Natural killer cell (primary cell): ENCODE measurements at regions not wholly inside any gene's neighbourhood (a gene's known extent, or its start where the extent isn't known, plus 50 kb on each side); places are given as distances from the start of the nearest gene placed in this dataset.
A peak's percentile ranks its signal among the peaks of the same experiment; 100 is the strongest.

ENCODE experiments used
- ATAC-seq, 3 donors: fragments of 150-1000 bp in 2 of 3; fragments of 200-7000 bp in 1 of 3; cut with Tn5 transposase; 1 replicate in 1 of 3; 2 replicates in 2 of 3; pipeline ENCODE4 v1.10.0; 2021; ENCODE audit warnings: mild to moderate bottlenecking in 2 of 3, moderate library complexity in 2 of 3
- DNase-seq, 2 donors: peaks; one replicate each; pipeline versions ENCODE4 v3.0.0 to v3.0.0-alpha.2; 2013 to 2021; ENCODE audit warnings: mixed read lengths in 1 of 2
- H3K27ac ChIP-seq: one replicate; pipeline ENCODE4 v1.5.1; 2013; ENCODE audit warnings: mild to moderate bottlenecking, low read length
- H3K27me3 ChIP-seq: one replicate; pipeline ENCODE4 v1.6.1; 2013; ENCODE audit warnings: low read length; ENCODE audit not compliant: control insufficient read depth, insufficient read depth
- H3K36me3 ChIP-seq: one replicate; pipeline ENCODE4 v1.6.1; 2013; ENCODE audit warnings: low read length; ENCODE audit not compliant: control insufficient read depth, insufficient read depth
- H3K4me1 ChIP-seq: one replicate; pipeline ENCODE4 v1.6.1; 2013; ENCODE audit warnings: low read length; ENCODE audit not compliant: control insufficient read depth, insufficient read depth
- H3K4me3 ChIP-seq: one replicate; pipeline ENCODE4 v1.5.1; 2013; ENCODE audit warnings: low read length
- H3K9me3 ChIP-seq: one replicate; pipeline ENCODE4 v1.6.1; 2013; ENCODE audit warnings: low read length; ENCODE audit not compliant: control insufficient read depth, insufficient read depth
- H3K27ac Mint-ChIP-seq, 2 donors: one replicate each; pipeline ENCODE4 v1.8.0; 2022; ENCODE audit warnings: mild to moderate bottlenecking in 2 of 2, mixed read lengths in 2 of 2, moderate library complexity in 1 of 2
- H3K27me3 Mint-ChIP-seq, 2 donors: one replicate each; pipeline ENCODE4 v1.8.0; 2022; ENCODE audit warnings: low read depth in 2 of 2, mixed read lengths in 2 of 2
- H3K36me3 Mint-ChIP-seq: one replicate; pipeline ENCODE4 v1.8.0; 2022; ENCODE audit warnings: mixed read lengths
- H3K4me1 Mint-ChIP-seq, 2 donors: one replicate each; pipeline ENCODE4 v1.8.0; 2022; ENCODE audit warnings: mixed read lengths in 2 of 2
- H3K4me3 Mint-ChIP-seq: one replicate; pipeline ENCODE4 v1.8.0; 2022; ENCODE audit warnings: mild to moderate bottlenecking, moderate library complexity, mixed read lengths
- H3K9me3 Mint-ChIP-seq, 2 donors: one replicate each; pipeline ENCODE4 v1.8.0; 2022; ENCODE audit warnings: mixed read lengths in 2 of 2
- WGBS: methylation state at CpG from one replicate; pipeline ENCODE4 v1.1.7; 2013; ENCODE audit warnings: missing lambda C conversion rate; ENCODE audit not compliant: insufficient coverage; 5-methylcytosine and 5-hydroxymethylcytosine counted together
- intact Hi-C: fragments of 100-400 bp; cut with micrococcal nuclease; formaldehyde crosslinking; loops from one replicate; pipeline ENCODE4 v1.14.2; 2022
- TF ChIP-seq, protein P1 (sequence below): fragments of 200-600 bp; IDR thresholded peaks from one replicate; pipeline ENCODE4 v1.8.0; 2022; ENCODE audit warnings: antibody characterized with exemption

GRCh38 chr6:1257778-1258177 is 54.1 kb upstream of the FOXQ1 start:
- no peak for ATAC-seq
- Histone ChIP-seq H3K4me1 (no peaks in the 10 kb centered on the region), H3K4me3 (no peak overlapping the region), H3K27ac (no peak overlapping the region), H3K27me3 (no peaks in the 10 kb centered on the region), H3K9me3 (no peaks in the 10 kb centered on the region), H3K36me3 (no peaks in the 10 kb centered on the region)
- intact Hi-C loops: no loop called here
- Mint-ChIP-seq H3K27me3 (peaks cover 2 to 17% of the 10 kb centered on the region in 2 donors), H3K27ac (no peak overlapping the region), H3K9me3 (no peaks in the 10 kb centered on the region), H3K4me3 (no peak overlapping the region), H3K4me1 (no peaks in the 10 kb centered on the region), H3K36me3 (no peaks in the 10 kb centered on the region)
- no peak for DNase-seq
- TF ChIP-seq, protein P1, sequence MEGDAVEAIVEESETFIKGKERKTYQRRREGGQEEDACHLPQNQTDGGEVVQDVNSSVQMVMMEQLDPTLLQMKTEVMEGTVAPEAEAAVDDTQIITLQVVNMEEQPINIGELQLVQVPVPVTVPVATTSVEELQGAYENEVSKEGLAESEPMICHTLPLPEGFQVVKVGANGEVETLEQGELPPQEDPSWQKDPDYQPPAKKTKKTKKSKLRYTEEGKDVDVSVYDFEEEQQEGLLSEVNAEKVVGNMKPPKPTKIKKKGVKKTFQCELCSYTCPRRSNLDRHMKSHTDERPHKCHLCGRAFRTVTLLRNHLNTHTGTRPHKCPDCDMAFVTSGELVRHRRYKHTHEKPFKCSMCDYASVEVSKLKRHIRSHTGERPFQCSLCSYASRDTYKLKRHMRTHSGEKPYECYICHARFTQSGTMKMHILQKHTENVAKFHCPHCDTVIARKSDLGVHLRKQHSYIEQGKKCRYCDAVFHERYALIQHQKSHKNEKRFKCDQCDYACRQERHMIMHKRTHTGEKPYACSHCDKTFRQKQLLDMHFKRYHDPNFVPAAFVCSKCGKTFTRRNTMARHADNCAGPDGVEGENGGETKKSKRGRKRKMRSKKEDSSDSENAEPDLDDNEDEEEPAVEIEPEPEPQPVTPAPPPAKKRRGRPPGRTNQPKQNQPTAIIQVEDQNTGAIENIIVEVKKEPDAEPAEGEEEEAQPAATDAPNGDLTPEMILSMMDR: no peak
- WGBS: 83% methylated on average over 7 of the region's 7 CpGs

GRCh38 chr6:1256435-1257008 is 55.4 kb upstream of the FOXQ1 start:
- intact Hi-C loops: no loop called here
- Histone ChIP-seq H3K36me3 (no peaks in the 10 kb centered on the region), H3K4me1 (no peaks in the 10 kb centered on the region), H3K27me3 (no peaks in the 10 kb centered on the region), H3K4me3 (no peak overlapping the region), H3K9me3 (no peaks in the 10 kb centered on the region), H3K27ac (no peak overlapping the region)
- peaks cover 2 to 17% of the 10 kb centered on the region in 2 donors for H3K27me3 Mint-ChIP-seq
- H3K4me3 Mint-ChIP-seq: no peak overlapping the region
- H3K9me3 Mint-ChIP-seq: no peaks in the 10 kb centered on the region
- peak in 1 of 3 donors; percentile 44 for ATAC-seq
- DNase-seq: no peak
- no peaks in the 10 kb centered on the region for H3K4me1 Mint-ChIP-seq
- 93% methylated on average over 8 of the region's 8 CpGs for WGBS
- no peaks in the 10 kb centered on the region for H3K36me3 Mint-ChIP-seq
- TF ChIP-seq, protein P1: no peak
- H3K27ac Mint-ChIP-seq: no peak overlapping the region

DNA sequence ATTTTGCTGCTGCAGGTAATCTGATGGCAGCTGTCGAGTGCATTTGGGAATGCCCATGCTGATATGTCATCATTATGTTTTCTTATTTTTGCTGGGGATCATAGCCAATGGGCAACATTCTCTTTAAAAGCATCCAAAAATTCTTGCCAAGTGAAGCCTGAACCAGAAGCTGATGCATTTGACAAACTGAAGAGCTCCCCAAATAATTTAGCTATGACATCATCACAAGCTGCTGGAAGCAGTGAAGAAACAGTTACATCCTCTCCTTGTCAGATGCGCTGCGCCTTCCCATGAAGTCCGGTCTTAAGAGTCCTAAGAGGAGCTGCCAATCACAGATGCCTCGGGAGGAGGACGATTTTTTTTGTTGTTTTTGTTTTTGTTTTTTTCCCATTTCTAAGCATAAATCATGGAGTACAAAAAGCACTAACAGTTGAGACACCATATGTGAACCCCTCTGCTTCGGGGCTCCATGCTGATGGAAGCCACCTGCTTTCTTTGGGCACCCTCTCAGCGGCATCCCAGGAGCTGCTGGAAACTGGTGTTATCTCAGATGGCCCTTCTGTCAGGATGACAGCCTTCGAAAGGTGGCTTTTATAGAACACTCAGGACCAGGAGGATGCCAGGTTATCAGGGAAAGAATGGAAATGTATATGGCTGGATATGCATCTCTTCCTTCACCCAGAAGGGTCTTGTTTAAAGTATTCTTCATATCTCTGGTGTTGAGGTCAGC is 56.1 kb upstream of the FOXQ1 start:
- H3K27me3 ChIP-seq: no peaks in the 10 kb centered on the region
- intact Hi-C loops: no loop called here
- TF ChIP-seq, protein P1: no peak
- Mint-ChIP-seq H3K27me3 (peaks cover 2 to 20% of the 10 kb centered on the region in 2 donors), H3K36me3 (no peaks in the 10 kb centered on the region), H3K4me1 (no peaks in the 10 kb centered on the region), H3K27ac (no peak overlapping the region), H3K4me3 (no peak overlapping the region), H3K9me3 (no peaks in the 10 kb centered on the region)
- H3K9me3 ChIP-seq: no peaks in the 10 kb centered on the region
- no peak for DNase-seq
- 79% methylated on average over 9 of the region's 9 CpGs for WGBS
- H3K4me1 ChIP-seq: no peaks in the 10 kb centered on the region
- no peak overlapping the region for H3K4me3 ChIP-seq
- no peak for ATAC-seq
- no peak overlapping the region for H3K27ac ChIP-seq
- H3K36me3 ChIP-seq: no peaks in the 10 kb centered on the region
